HepG2 (cell line): ENCODE measurements at regions not wholly inside any gene's neighbourhood (a gene's known extent, or its start where the extent isn't known, plus 50 kb on each side); places are given as distances from the start of the nearest gene placed in this dataset.

Experiments used
- AGO1 ChIP-seq: fragments of 200-400 bp; formaldehyde crosslinking; IDR thresholded peaks from 2 replicates; pipeline ENCODE4 v1.6.1; 2017; ENCODE audit warnings: mild to moderate bottlenecking, low read depth, low read length, moderate library complexity; ENCODE audit not compliant: poor library complexity, severe bottlenecking
- ETV5 ChIP-seq: IDR thresholded peaks from 2 replicates; pipeline ENCODE4 v1.6.1; 2018; ENCODE audit warnings: missing biosample characterization, missing genetic modification reagents, inconsistent platforms, borderline replicate concordance
- LCORL ChIP-seq, 2 experiments: fragments of 450-650 bp in 1 of 2; sonication (generic) in 1 of 2; formaldehyde crosslinking in 1 of 2; IDR thresholded peaks; 2 replicates each; pipeline versions ENCODE4 v1.5.0 to v1.6.1; 2017 to 2020; ENCODE audit warnings: antibody characterized with exemption in 1 of 2, missing genetic modification reagents in 1 of 2
- MIER2 ChIP-seq: IDR thresholded peaks from 2 replicates; pipeline ENCODE4 v1.6.1; 2016; ENCODE audit warnings: missing biosample characterization, missing genetic modification reagents
- NONO ChIP-seq, 2 experiments: fragments of 450-650 bp in 1 of 2; sonication (generic) in 1 of 2; formaldehyde crosslinking in 1 of 2; IDR thresholded peaks in 1 of 2; conservative IDR thresholded peaks in 1 of 2; 2 replicates each; pipeline versions ENCODE4 v1.6.1 to v1.8.0; 2017 to 2022; ENCODE audit warnings: mild to moderate bottlenecking in 1 of 2, missing genetic modification reagents in 1 of 2, moderate library complexity in 1 of 2
- PLRG1 ChIP-seq: fragments of 450-650 bp; conservative IDR thresholded peaks from 2 replicates; pipeline ENCODE4 v1.6.1; 2016
- RAD21 ChIP-seq: fragments of 450-650 bp; formaldehyde crosslinking; IDR thresholded peaks from 2 replicates; pipeline ENCODE4 v1.5.0; 2020; ENCODE audit warnings: mild to moderate bottlenecking
- SNRNP70 ChIP-seq: fragments of 200-400 bp; formaldehyde crosslinking; IDR thresholded peaks from 2 replicates; pipeline ENCODE4 v1.6.1; 2017; ENCODE audit warnings: mild to moderate bottlenecking, low read depth, low read length, moderate library complexity
- SOX13 ChIP-seq, 3 experiments: fragments of 450-650 bp in 1 of 3; sonication (generic) in 1 of 3; formaldehyde crosslinking in 1 of 3; IDR thresholded peaks in 2 of 3; conservative IDR thresholded peaks in 1 of 3; 2 replicates each; pipeline versions ENCODE4 v1.5.0 to v1.6.1; 2016 to 2020; ENCODE audit warnings: antibody characterized with exemption in 1 of 3, mild to moderate bottlenecking in 1 of 3, missing compliant biosample characterization in 1 of 3, missing genetic modification reagents in 1 of 3, moderate library complexity in 1 of 3
- ZBTB20 ChIP-seq: sonication (generic); formaldehyde crosslinking; IDR thresholded peaks from 2 replicates; pipeline ENCODE4 v1.8.1; 2023; ENCODE audit warnings: missing genetic modification reagents, low read depth, mild to moderate bottlenecking, borderline replicate concordance
- ZFP41 ChIP-seq: sonication (generic); formaldehyde crosslinking; IDR thresholded peaks from 2 replicates; pipeline ENCODE4 v1.4.0; 2020; ENCODE audit warnings: mild to moderate bottlenecking, missing genetic modification reagents, borderline replicate concordance
- ZMYM3 ChIP-seq: sonication (generic); formaldehyde crosslinking; IDR thresholded peaks from 2 replicates; pipeline ENCODE4 v1.5.1; 2020; ENCODE audit warnings: mild to moderate bottlenecking, missing genetic modification reagents
- ZNF33A ChIP-seq: sonication (generic); formaldehyde crosslinking; IDR thresholded peaks from 2 replicates; pipeline ENCODE4 v1.5.1; 2020; ENCODE audit warnings: missing genetic modification reagents, mild to moderate bottlenecking, moderate library complexity, borderline replicate concordance
- ZNF780A ChIP-seq: sonication (generic); formaldehyde crosslinking; IDR thresholded peaks from 2 replicates; pipeline ENCODE4 v1.8.0; 2022; ENCODE audit warnings: mild to moderate bottlenecking, missing genetic modification reagents, moderate library complexity
- ZNF841 ChIP-seq: sonication (generic); formaldehyde crosslinking; IDR thresholded peaks from 2 replicates; pipeline ENCODE4 v1.8.1; 2023; ENCODE audit warnings: missing genetic modification reagents, borderline replicate concordance
- TF ChIP-seq, protein P1 (sequence below): fragments of 450-650 bp; IDR thresholded peaks from 2 replicates; pipeline ENCODE4 v1.6.1; 2017; ENCODE audit warnings: mild to moderate bottlenecking
- TF ChIP-seq, protein P2 (sequence below): IDR thresholded peaks from 2 replicates; pipeline ENCODE4 v1.6.1; 2016; ENCODE audit warnings: low read depth, control low read depth
- TF ChIP-seq, protein P3 (sequence below): sonication (generic); formaldehyde crosslinking; IDR thresholded peaks from 2 replicates; pipeline ENCODE4 v1.5.0; 2020; ENCODE audit warnings: missing genetic modification reagents
- TF ChIP-seq, protein P4 (sequence below): sonication (generic); formaldehyde crosslinking; IDR thresholded peaks from 2 replicates; pipeline ENCODE4 v1.4.0; 2020; ENCODE audit warnings: missing genetic modification reagents, mild to moderate bottlenecking, borderline replicate concordance
- TF ChIP-seq, protein P5 (sequence below): sonication (generic); formaldehyde crosslinking; IDR thresholded peaks from 2 replicates; pipeline ENCODE4 v1.4.0; 2020; ENCODE audit warnings: missing genetic modification reagents

DNA sequence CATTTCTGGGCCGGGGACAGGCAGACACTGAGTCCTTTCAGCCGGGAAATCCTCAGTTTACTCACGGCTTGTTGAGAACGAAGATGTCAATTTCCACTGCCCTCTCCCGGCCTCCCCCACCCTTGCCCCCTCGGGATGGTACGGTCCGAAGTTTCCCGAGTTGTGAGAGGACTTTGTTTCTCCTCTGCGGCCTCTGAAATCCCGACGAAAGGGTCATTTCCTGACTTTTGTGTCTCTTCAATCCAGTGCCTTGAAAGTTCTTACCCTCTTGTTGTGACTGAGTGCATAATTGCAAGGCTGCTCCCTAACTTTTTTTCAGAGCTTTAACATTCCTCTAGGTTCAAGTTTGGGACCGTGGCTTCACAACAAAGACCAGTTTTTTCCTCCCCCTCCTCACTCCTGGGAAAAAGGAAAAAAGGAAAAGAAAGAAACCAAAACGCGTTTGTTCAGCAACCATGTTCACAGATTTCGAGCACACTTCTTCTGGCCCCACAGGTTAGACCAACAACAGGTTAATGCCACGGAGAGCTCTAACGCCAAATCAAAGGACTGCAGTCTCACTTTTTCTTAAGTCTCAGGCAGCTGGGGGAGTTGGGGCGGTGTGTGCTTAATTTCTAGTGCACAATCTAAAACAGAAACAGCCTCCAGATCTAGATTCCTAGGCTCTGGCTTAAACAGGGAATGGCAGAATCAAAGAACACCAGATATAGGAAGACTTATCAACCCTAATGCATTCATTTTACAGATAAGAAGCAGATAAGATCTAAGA is 138.9 kb downstream of the TMCO5A start (continued):
- TF ChIP-seq, protein P1, sequence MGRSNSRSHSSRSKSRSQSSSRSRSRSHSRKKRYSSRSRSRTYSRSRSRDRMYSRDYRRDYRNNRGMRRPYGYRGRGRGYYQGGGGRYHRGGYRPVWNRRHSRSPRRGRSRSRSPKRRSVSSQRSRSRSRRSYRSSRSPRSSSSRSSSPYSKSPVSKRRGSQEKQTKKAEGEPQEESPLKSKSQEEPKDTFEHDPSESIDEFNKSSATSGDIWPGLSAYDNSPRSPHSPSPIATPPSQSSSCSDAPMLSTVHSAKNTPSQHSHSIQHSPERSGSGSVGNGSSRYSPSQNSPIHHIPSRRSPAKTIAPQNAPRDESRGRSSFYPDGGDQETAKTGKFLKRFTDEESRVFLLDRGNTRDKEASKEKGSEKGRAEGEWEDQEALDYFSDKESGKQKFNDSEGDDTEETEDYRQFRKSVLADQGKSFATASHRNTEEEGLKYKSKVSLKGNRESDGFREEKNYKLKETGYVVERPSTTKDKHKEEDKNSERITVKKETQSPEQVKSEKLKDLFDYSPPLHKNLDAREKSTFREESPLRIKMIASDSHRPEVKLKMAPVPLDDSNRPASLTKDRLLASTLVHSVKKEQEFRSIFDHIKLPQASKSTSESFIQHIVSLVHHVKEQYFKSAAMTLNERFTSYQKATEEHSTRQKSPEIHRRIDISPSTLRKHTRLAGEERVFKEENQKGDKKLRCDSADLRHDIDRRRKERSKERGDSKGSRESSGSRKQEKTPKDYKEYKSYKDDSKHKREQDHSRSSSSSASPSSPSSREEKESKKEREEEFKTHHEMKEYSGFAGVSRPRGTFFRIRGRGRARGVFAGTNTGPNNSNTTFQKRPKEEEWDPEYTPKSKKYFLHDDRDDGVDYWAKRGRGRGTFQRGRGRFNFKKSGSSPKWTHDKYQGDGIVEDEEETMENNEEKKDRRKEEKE, result no peak
- TF ChIP-seq MIER2 (CRISPR knock-in tag), result no peak
- no peak for TF ChIP-seq ZNF841
- no peak for TF ChIP-seq SNRNP70
- TF ChIP-seq ZNF33A (CRISPR knock-in tag), result no peak
- no peak for TF ChIP-seq ETV5 (CRISPR knock-in tag)
- no peak for TF ChIP-seq ZFP41 (CRISPR knock-in tag)
- TF ChIP-seq PLRG1, result no peak
- TF ChIP-seq, protein P2, sequence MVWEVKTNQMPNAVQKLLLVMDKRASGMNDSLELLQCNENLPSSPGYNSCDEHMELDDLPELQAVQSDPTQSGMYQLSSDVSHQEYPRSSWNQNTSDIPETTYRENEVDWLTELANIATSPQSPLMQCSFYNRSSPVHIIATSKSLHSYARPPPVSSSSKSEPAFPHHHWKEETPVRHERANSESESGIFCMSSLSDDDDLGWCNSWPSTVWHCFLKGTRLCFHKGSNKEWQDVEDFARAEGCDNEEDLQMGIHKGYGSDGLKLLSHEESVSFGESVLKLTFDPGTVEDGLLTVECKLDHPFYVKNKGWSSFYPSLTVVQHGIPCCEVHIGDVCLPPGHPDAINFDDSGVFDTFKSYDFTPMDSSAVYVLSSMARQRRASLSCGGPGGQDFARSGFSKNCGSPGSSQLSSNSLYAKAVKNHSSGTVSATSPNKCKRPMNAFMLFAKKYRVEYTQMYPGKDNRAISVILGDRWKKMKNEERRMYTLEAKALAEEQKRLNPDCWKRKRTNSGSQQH (CRISPR knock-in tag), result no peak
- no peak for TF ChIP-seq LCORL (IDR thresholded peaks at IDR 0.05)
- no peak for TF ChIP-seq LCORL (CRISPR knock-in tag; IDR thresholded peaks at IDR 0.05)
- no peak for TF ChIP-seq SOX13 (IDR thresholded peaks at IDR 0.05)
- TF ChIP-seq SOX13 (CRISPR knock-in tag; conservative IDR thresholded peaks at IDR 0.05 in 1 of 2, IDR thresholded peaks at IDR 0.05 in 1 of 2), result no peak; a peak in 1 of 4 replicates
- TF ChIP-seq, protein P3, sequence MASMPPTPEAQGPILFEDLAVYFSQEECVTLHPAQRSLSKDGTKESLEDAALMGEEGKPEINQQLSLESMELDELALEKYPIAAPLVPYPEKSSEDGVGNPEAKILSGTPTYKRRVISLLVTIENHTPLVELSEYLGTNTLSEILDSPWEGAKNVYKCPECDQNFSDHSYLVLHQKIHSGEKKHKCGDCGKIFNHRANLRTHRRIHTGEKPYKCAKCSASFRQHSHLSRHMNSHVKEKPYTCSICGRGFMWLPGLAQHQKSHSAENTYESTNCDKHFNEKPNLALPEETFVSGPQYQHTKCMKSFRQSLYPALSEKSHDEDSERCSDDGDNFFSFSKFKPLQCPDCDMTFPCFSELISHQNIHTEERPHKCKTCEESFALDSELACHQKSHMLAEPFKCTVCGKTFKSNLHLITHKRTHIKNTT (CRISPR knock-in tag), result no peak
- TF ChIP-seq NONO (IDR thresholded peaks at IDR 0.05), result no peak
- TF ChIP-seq NONO (CRISPR knock-in tag; conservative IDR thresholded peaks at IDR 0.05), result no peak
- TF ChIP-seq, protein P4, sequence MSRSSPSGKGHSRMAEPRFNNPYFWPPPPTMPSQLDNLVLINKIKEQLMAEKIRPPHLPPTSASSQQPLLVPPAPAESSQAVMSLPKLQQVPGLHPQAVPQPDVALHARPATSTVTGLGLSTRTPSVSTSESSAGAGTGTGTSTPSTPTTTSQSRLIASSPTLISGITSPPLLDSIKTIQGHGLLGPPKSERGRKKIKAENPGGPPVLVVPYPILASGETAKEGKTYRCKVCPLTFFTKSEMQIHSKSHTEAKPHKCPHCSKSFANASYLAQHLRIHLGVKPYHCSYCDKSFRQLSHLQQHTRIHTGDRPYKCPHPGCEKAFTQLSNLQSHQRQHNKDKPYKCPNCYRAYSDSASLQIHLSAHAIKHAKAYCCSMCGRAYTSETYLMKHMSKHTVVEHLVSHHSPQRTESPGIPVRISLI (CRISPR knock-in tag), result no peak
- no peak for TF ChIP-seq RAD21 (CRISPR knock-in tag)
- TF ChIP-seq ZNF780A (CRISPR knock-in tag), result no peak
- TF ChIP-seq, protein P5, sequence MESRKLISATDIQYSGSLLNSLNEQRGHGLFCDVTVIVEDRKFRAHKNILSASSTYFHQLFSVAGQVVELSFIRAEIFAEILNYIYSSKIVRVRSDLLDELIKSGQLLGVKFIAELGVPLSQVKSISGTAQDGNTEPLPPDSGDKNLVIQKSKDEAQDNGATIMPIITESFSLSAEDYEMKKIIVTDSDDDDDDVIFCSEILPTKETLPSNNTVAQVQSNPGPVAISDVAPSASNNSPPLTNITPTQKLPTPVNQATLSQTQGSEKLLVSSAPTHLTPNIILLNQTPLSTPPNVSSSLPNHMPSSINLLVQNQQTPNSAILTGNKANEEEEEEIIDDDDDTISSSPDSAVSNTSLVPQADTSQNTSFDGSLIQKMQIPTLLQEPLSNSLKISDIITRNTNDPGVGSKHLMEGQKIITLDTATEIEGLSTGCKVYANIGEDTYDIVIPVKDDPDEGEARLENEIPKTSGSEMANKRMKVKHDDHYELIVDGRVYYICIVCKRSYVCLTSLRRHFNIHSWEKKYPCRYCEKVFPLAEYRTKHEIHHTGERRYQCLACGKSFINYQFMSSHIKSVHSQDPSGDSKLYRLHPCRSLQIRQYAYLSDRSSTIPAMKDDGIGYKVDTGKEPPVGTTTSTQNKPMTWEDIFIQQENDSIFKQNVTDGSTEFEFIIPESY, result no peak
- no peak for TF ChIP-seq ZMYM3
- TF ChIP-seq AGO1, result no peak
- TF ChIP-seq ZBTB20, result no peak
